CD4-positive, CD25-positive, alpha-beta regulatory T cell (primary cell): ENCODE measurements at regions not wholly inside any gene's neighbourhood (a gene's known extent, or its start where the extent isn't known, plus 50 kb on each side); places are given as distances from the start of the nearest gene placed in this dataset.

Source experiments
- ATAC-seq, 2 donors: fragments of 150-1000 bp; cut with Tn5 transposase; one replicate each; pipeline ENCODE4 v1.10.0; 2021; ENCODE audit warnings: low read depth in 2 of 2, moderate number of reproducible peaks in 2 of 2, moderate library complexity in 1 of 2
- DNase-seq, 3 donors: peaks; one replicate each; pipeline versions ENCODE4 v3.0.0 to v3.0.0-alpha.2; 2012 to 2022; ENCODE audit warnings: mixed read lengths in 1 of 3
- H3K27ac ChIP-seq: one replicate; pipeline ENCODE4 v1.7.0; 2013; ENCODE audit warnings: mild to moderate bottlenecking, low read length; ENCODE audit not compliant: insufficient read depth, poor library complexity, severe bottlenecking
- H3K27me3 ChIP-seq: one replicate; pipeline ENCODE4 v1.7.0; 2013; ENCODE audit warnings: low read length; ENCODE audit not compliant: control insufficient read depth, insufficient read depth
- H3K36me3 ChIP-seq: one replicate; pipeline ENCODE4 v1.7.0; 2013; ENCODE audit warnings: mild to moderate bottlenecking, low read length, moderate library complexity; ENCODE audit not compliant: control insufficient read depth, insufficient read depth
- H3K4me1 ChIP-seq: 2 replicates; pipeline ENCODE4 v1.7.0; 2013; ENCODE audit warnings: mild to moderate bottlenecking, low read length; ENCODE audit not compliant: insufficient read depth, control insufficient read depth, poor library complexity, severe bottlenecking
- H3K4me3 ChIP-seq: one replicate; pipeline ENCODE4 v1.7.0; 2013; ENCODE audit warnings: low read depth, mild to moderate bottlenecking, low read length, moderate library complexity
- H3K9me3 ChIP-seq, 2 experiments: 1 replicate in 1 of 2; 2 replicates in 1 of 2; pipeline ENCODE4 v1.7.0; 2013; ENCODE audit warnings: low read length in 2 of 2, mild to moderate bottlenecking in 1 of 2, moderate library complexity in 1 of 2; ENCODE audit not compliant: control insufficient read depth in 2 of 2
- H3K27ac Mint-ChIP-seq, 3 donors: one replicate each; pipeline ENCODE4 v1.8.0; 2020 to 2022; ENCODE audit warnings: mild to moderate bottlenecking in 3 of 3, mixed read lengths in 3 of 3, moderate library complexity in 2 of 3
- H3K27me3 Mint-ChIP-seq: one replicate; pipeline ENCODE4 v1.8.0; 2022; ENCODE audit warnings: mild to moderate bottlenecking, mixed read lengths
- H3K36me3 Mint-ChIP-seq: one replicate; pipeline ENCODE4 v1.8.0; 2020; ENCODE audit warnings: mixed read lengths
- H3K4me1 Mint-ChIP-seq, 4 donors: one replicate each; pipeline ENCODE4 v1.8.0; 2020 to 2022; ENCODE audit warnings: mixed read lengths in 4 of 4, mild to moderate bottlenecking in 1 of 4
- H3K4me3 Mint-ChIP-seq, 4 donors: one replicate each; pipeline ENCODE4 v1.8.0; 2020 to 2022; ENCODE audit warnings: mild to moderate bottlenecking in 4 of 4, mixed read lengths in 4 of 4, moderate library complexity in 3 of 4
- H3K9me3 Mint-ChIP-seq, 7 donors: one replicate each; pipeline ENCODE4 v1.8.0; 2020 to 2022; ENCODE audit warnings: mixed read lengths in 7 of 7, mild to moderate bottlenecking in 3 of 7, moderate library complexity in 2 of 7

DNA sequence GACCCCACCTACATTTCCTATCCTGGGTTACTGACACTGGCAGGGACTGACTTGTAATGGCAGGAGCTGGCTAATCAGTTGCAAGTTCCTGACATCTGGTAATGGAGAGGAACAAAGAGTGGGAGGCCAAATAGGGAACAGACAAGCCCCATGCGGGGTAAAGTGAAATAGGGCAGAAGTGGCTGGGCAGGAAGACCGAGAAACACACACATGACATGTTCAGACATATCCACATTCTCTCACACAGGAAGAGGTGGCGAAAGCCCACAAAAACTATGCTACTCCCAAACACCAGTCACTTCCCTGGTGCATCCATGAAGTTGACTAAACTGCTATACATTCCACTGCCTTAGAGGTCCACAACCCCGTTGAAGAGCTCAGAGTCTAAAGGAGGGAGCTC is 394.1 kb upstream of the TBL1XR1 start:
- H3K9me3 ChIP-seq = no peaks in the 10 kb centered on the region
- no peak overlapping the region for H3K4me3 ChIP-seq
- DNase-seq (no peak), ATAC-seq (no peak)
- Mint-ChIP-seq H3K4me3 (no peak overlapping the region), H3K27ac (no peak overlapping the region), H3K36me3 (no peaks in the 10 kb centered on the region), H3K9me3 (no peaks in the 10 kb centered on the region), H3K4me1 (peaks cover 16 to 31% (median 26%) of the 10 kb centered on the region in 4 donors), H3K27me3 (no peaks in the 10 kb centered on the region)
- no peaks in the 10 kb centered on the region for H3K36me3 ChIP-seq
- H3K4me1 ChIP-seq = no peaks in the 10 kb centered on the region
- no peaks in the 10 kb centered on the region for H3K27me3 ChIP-seq
- H3K27ac ChIP-seq = no peak overlapping the region

DNA sequence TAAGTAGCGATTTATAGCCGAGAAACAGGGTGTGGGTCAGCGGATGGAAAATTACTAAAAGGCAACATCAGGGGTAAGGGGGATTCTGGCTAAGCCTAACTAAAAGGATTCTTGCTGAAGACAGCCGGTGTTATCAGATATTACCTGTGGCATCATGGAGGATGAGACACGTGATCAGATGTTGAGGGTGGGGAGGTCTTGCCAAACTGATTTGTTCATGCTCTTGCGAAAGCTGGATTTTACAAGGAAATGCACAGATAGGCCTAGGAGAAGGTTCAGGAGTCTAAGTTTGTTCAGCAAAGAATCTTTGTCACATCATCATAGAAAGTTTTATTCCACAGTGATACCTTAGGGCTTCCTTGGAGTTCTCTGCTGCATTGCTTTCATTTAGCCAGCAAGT is 396.8 kb upstream of the TBL1XR1 start:
- Histone ChIP-seq H3K36me3 (no peaks in the 10 kb centered on the region), H3K4me3 (no peak overlapping the region), H3K4me1 (peaks cover 21% of the 10 kb centered on the region), H3K9me3 (no peaks in the 10 kb centered on the region), H3K27ac (no peak overlapping the region), H3K27me3 (no peaks in the 10 kb centered on the region)
- Mint-ChIP-seq H3K9me3 (no peaks in the 10 kb centered on the region), H3K27me3 (no peaks in the 10 kb centered on the region), H3K4me3 (peak overlapping the region in 1 of 4 donors; percentile 30), H3K36me3 (no peaks in the 10 kb centered on the region), H3K27ac (peak overlapping the region in 1 of 3 donors; percentile 13), H3K4me1 (peaks cover 20 to 58% (median 49%) of the 10 kb centered on the region in 4 donors)
- no peak for ATAC-seq
- no peak for DNase-seq

DNA sequence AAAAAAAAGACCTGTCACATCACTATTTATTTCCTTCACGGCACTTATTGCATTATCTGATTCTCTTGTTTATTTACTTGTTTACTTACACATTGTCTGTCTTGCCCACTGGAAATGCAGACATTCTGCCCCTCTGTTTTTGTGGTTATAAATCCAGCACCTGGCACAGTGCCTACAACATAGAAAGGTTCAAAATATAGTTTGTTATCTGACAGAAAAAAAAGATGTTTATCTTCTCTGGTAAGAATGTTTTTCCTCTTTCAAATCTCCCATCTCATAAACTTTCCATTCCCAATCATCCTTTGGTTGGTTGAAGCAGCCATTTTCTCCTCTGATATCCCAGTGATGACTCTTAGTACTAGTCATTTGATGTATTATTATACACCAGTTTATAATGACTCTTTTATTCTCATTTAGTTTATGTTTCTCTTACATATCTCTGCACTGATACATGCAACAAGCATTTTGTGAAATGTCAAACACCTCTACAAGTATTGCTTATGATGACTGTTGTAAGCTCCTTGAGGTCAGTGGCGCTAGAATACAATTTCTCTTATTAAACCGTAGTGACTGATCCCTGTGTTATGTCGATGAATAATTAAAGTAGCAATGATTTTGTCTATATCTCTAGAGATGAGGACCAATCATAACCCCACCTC is 398.4 kb upstream of the TBL1XR1 start:
- no peaks in the 10 kb centered on the region for H3K27me3 Mint-ChIP-seq
- H3K27ac Mint-ChIP-seq = peak overlapping the region in 2 of 3 donors; percentile 2 to 5
- Histone ChIP-seq H3K36me3 (no peaks in the 10 kb centered on the region), H3K27ac (no peak overlapping the region), H3K9me3 (no peaks in the 10 kb centered on the region), H3K4me1 (peaks cover 21% of the 10 kb centered on the region), H3K27me3 (no peaks in the 10 kb centered on the region), H3K4me3 (no peak overlapping the region)
- ATAC-seq = no peak
- no peak for DNase-seq
- H3K4me1 Mint-ChIP-seq = peaks cover 29 to 72% (median 57%) of the 10 kb centered on the region in 4 donors
- H3K36me3 Mint-ChIP-seq = no peaks in the 10 kb centered on the region
- H3K4me3 Mint-ChIP-seq = peak overlapping the region in 1 of 4 donors; percentile 26
- no peaks in the 10 kb centered on the region for H3K9me3 Mint-ChIP-seq

- Histone ChIP-seq H3K4me1 (peaks cover 21% of the 10 kb centered on the region), H3K9me3 (no peaks in the 10 kb centered on the region), H3K4me3 (no peak overlapping the region), H3K27ac (no peak overlapping the region), H3K36me3 (no peaks in the 10 kb centered on the region), H3K27me3 (no peaks in the 10 kb centered on the region)
- Mint-ChIP-seq H3K4me1 (peaks cover 29 to 74% (median 54%) of the 10 kb centered on the region in 4 donors), H3K27me3 (no peaks in the 10 kb centered on the region), H3K4me3 (peak overlapping the region in 2 of 4 donors; percentile 58 to 59), H3K9me3 (no peaks in the 10 kb centered on the region), H3K27ac (peak overlapping the region in 2 of 3 donors; percentile 5 to 50), H3K36me3 (no peaks in the 10 kb centered on the region)
- no peak for ATAC-seq
- no peak for DNase-seq
Measured at GRCh38 chr3:177596248-177596815, 399.1 kb upstream of the TBL1XR1 start.

- Mint-ChIP-seq H3K36me3 (no peaks in the 10 kb centered on the region), H3K4me1 (peaks cover 31 to 75% (median 54%) of the 10 kb centered on the region in 4 donors), H3K4me3 (peak overlapping the region in 2 of 4 donors; percentile 59 to 81), H3K27me3 (no peaks in the 10 kb centered on the region), H3K9me3 (no peaks in the 10 kb centered on the region), H3K27ac (peak overlapping the region in 2 of 3 donors; percentile 50 to 87)
- DNase-seq = no peak
- Histone ChIP-seq H3K27ac (no peak overlapping the region), H3K9me3 (no peaks in the 10 kb centered on the region), H3K4me3 (peak overlapping the region; percentile 77), H3K4me1 (peaks cover 21% of the 10 kb centered on the region), H3K36me3 (no peaks in the 10 kb centered on the region), H3K27me3 (no peaks in the 10 kb centered on the region)
- no peak for ATAC-seq
Measured at GRCh38 chr3:177596816-177597271, 399.6 kb upstream of the TBL1XR1 start.

- H3K27me3 Mint-ChIP-seq = no peaks in the 10 kb centered on the region
- Histone ChIP-seq H3K27me3 (no peaks in the 10 kb centered on the region), H3K36me3 (no peaks in the 10 kb centered on the region), H3K4me3 (peak overlapping the region; percentile 77), H3K4me1 (peaks cover 21% of the 10 kb centered on the region), H3K9me3 (no peaks in the 10 kb centered on the region), H3K27ac (peak overlapping the region; percentile 37)
- H3K4me1 Mint-ChIP-seq = peaks cover 34 to 81% (median 57%) of the 10 kb centered on the region in 4 donors
- H3K4me3 Mint-ChIP-seq = peak overlapping the region; percentile 56 to 86 (median 70)
- no peaks in the 10 kb centered on the region for H3K36me3 Mint-ChIP-seq
- H3K27ac Mint-ChIP-seq = peak overlapping the region; percentile 70 to 94 (median 87)
- DNase-seq (peak in 2 of 3 donors; percentile 62 to 75), ATAC-seq (peak; percentile 85 to 88)
- no peaks in the 10 kb centered on the region for H3K9me3 Mint-ChIP-seq
Measured at GRCh38 chr3:177597311-177598096, 400.2 kb upstream of the TBL1XR1 start.

- Mint-ChIP-seq H3K4me1 (peaks cover 37 to 86% (median 59%) of the 10 kb centered on the region in 4 donors), H3K27me3 (no peaks in the 10 kb centered on the region), H3K9me3 (no peaks in the 10 kb centered on the region), H3K4me3 (peak overlapping the region; percentile 56 to 86 (median 75)), H3K36me3 (no peaks in the 10 kb centered on the region), H3K27ac (peak overlapping the region; percentile 70 to 94 (median 87))
- H3K36me3 ChIP-seq = no peaks in the 10 kb centered on the region
- H3K27ac ChIP-seq = no peak overlapping the region
- ATAC-seq (no peak), DNase-seq (no peak)
- H3K9me3 ChIP-seq = no peaks in the 10 kb centered on the region
- peak overlapping the region; percentile 77 for H3K4me3 ChIP-seq
- no peaks in the 10 kb centered on the region for H3K27me3 ChIP-seq
- peaks cover 21% of the 10 kb centered on the region for H3K4me1 ChIP-seq
Measured at GRCh38 chr3:177598097-177598833, 401.0 kb upstream of the TBL1XR1 start.
